ENCODE measurements at regions not wholly inside any gene's neighbourhood (a gene's known extent, or its start where the extent isn't known, plus 50 kb on each side); places are given as distances from the start of the nearest gene placed in this dataset.

GRCh38 chr3:150061288-150062024 lies 90.8 kb upstream of the PFN2 start:
- FAIRE-seq (no peak), DNase-seq (no peak)
- no peaks in the 10 kb centered on the region for H3K4me1 ChIP-seq (ENCODE audit: control insufficient read depth in 2 of 3, insufficient read depth in 2 of 3, low read depth in 1 of 3, low read length in 3 of 3)
- intact Hi-C loops (cut with DNase I) = no loop called here
- H3K9ac ChIP-seq (ENCODE audit: low read length in 3 of 3) = no peak overlapping the region
- H3K9me3 ChIP-seq (ENCODE audit: control insufficient read depth in 2 of 3, insufficient read depth in 1 of 3, low read length in 3 of 3) = no peaks in the 10 kb centered on the region
- no peak overlapping the region for H3K4me3 ChIP-seq (ENCODE audit: low read length in 3 of 3)
- TF ChIP-seq CTCF (IDR thresholded peaks at IDR 0.05; ENCODE audit: borderline replicate concordance, extremely low read depth, insufficient read depth) = no peak
- H3K27me3 ChIP-seq (ENCODE audit: control insufficient read depth, insufficient read depth, low read length) = no peaks in the 10 kb centered on the region
- no peak overlapping the region for H3K27ac ChIP-seq (ENCODE audit: low read depth in 2 of 2, low read length in 2 of 2)
- no peaks in the 10 kb centered on the region for H3K36me3 ChIP-seq (ENCODE audit: control insufficient read depth in 2 of 3, insufficient read depth in 3 of 3, low read length in 3 of 3)

- H3K4me1 ChIP-seq (ENCODE audit: control insufficient read depth in 2 of 3, insufficient read depth in 2 of 3, low read depth in 1 of 3, low read length in 3 of 3) = no peaks in the 10 kb centered on the region
- intact Hi-C loops (cut with DNase I) = no loop called here
- FAIRE-seq = no peak
These were observed 89.0 kb upstream of the PFN2 start for GRCh38 chr3:150059729-150060128.

GRCh38 chr3:150059241-150059640 lies 88.5 kb upstream of the PFN2 start:
- H3K27me3 ChIP-seq (ENCODE audit: control insufficient read depth, insufficient read depth, low read length) = no peaks in the 10 kb centered on the region
- no peak overlapping the region for H3K4me3 ChIP-seq (ENCODE audit: low read length in 3 of 3)
- H3K27ac ChIP-seq (ENCODE audit: low read depth in 2 of 2, low read length in 2 of 2) = no peak overlapping the region
- no peak overlapping the region for H3K9ac ChIP-seq (ENCODE audit: low read length in 3 of 3)
- no peak for FAIRE-seq
- H3K9me3 ChIP-seq (ENCODE audit: control insufficient read depth in 2 of 3, insufficient read depth in 1 of 3, low read length in 3 of 3) = no peaks in the 10 kb centered on the region
- no peaks in the 10 kb centered on the region for H3K36me3 ChIP-seq (ENCODE audit: control insufficient read depth in 2 of 3, insufficient read depth in 3 of 3, low read length in 3 of 3)
- no peaks in the 10 kb centered on the region for H3K4me1 ChIP-seq (ENCODE audit: control insufficient read depth in 2 of 3, insufficient read depth in 2 of 3, low read depth in 1 of 3, low read length in 3 of 3)
- DNase-seq = no peak
- intact Hi-C loops (cut with DNase I) = no loop called here
- TF ChIP-seq CTCF (IDR thresholded peaks at IDR 0.05; ENCODE audit: borderline replicate concordance, extremely low read depth, insufficient read depth) = no peak

More at GRCh38 chr3:150059729-150060128, 89.0 kb upstream of the PFN2 start:
- Histone ChIP-seq H3K9me3 (ENCODE audit: control insufficient read depth in 2 of 3, insufficient read depth in 1 of 3, low read length in 3 of 3) (no peaks in the 10 kb centered on the region), H3K36me3 (ENCODE audit: control insufficient read depth in 2 of 3, insufficient read depth in 3 of 3, low read length in 3 of 3) (no peaks in the 10 kb centered on the region), H3K9ac (ENCODE audit: low read length in 3 of 3) (no peak overlapping the region), H3K27ac (ENCODE audit: low read depth in 2 of 2, low read length in 2 of 2) (no peak overlapping the region), H3K4me3 (ENCODE audit: low read length in 3 of 3) (no peak overlapping the region), H3K27me3 (ENCODE audit: control insufficient read depth, insufficient read depth, low read length) (no peaks in the 10 kb centered on the region)
- DNase-seq = no peak
- TF ChIP-seq CTCF (IDR thresholded peaks at IDR 0.05; ENCODE audit: borderline replicate concordance, extremely low read depth, insufficient read depth) = no peak

- Histone ChIP-seq H3K4me1 (ENCODE audit: control insufficient read depth in 2 of 3, insufficient read depth in 2 of 3, low read depth in 1 of 3, low read length in 3 of 3) (no peaks in the 10 kb centered on the region), H3K27ac (ENCODE audit: low read depth in 2 of 2, low read length in 2 of 2) (no peak overlapping the region), H3K9me3 (ENCODE audit: control insufficient read depth in 2 of 3, insufficient read depth in 1 of 3, low read length in 3 of 3) (no peaks in the 10 kb centered on the region), H3K9ac (ENCODE audit: low read length in 3 of 3) (no peak overlapping the region), H3K36me3 (ENCODE audit: control insufficient read depth in 2 of 3, insufficient read depth in 3 of 3, low read length in 3 of 3) (no peaks in the 10 kb centered on the region), H3K27me3 (ENCODE audit: control insufficient read depth, insufficient read depth, low read length) (no peaks in the 10 kb centered on the region), H3K4me3 (ENCODE audit: low read length in 3 of 3) (no peak overlapping the region)
- intact Hi-C loops (cut with DNase I) = no loop called here
- FAIRE-seq (no peak), DNase-seq (no peak)
- no peak for TF ChIP-seq CTCF (IDR thresholded peaks at IDR 0.05; ENCODE audit: borderline replicate concordance, extremely low read depth, insufficient read depth)
These were observed 86.5 kb upstream of the PFN2 start for GRCh38 chr3:150057227-150057626.

Data from kidney (tissue), 13 donors.